Medulla oblongata (tissue), 1 donor: ENCODE measurements at regions not wholly inside any gene's neighbourhood (a gene's known extent, or its start where the extent isn't known, plus 50 kb on each side); places are given as distances from the start of the nearest gene placed in this dataset.

ENCODE experiments used
- DNase-seq: peaks from one replicate; pipeline ENCODE4 v3.0.0-alpha.2; 2015; ENCODE audit errors: extremely low spot score

DNA sequence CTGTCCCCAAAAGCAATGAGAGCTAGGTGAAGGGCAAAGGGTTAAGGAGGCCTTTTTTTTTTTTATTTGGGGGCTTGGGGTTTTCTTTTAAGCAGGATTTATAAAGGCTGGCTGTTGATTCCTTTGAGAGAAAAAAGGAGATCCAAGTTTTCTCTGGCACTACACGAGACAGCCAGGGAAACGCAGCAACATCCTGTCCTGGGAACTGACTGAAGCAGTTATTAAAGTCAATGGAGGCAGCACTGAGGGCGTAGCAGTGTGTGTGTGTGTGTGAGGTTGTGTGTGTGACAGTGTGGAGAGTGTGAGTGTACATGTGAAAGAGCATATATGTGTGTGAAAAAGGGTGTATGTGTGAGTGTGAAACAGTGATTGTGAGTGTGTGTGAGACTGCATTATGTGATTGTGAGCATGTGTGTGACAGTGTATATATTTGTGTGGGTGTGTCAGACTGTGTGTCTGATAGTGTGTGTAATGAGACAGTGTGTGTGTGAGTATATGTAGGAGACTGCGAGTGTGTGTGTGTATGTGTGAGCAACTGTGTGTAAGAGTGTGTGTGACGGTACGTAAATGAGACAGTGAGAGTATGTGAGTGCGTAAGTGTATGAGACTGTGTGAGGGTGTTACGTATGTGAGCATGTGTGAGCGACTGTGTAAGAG, 65.9 kb upstream of the TIAM1 start:
- peak; percentile 44 for DNase-seq

DNA sequence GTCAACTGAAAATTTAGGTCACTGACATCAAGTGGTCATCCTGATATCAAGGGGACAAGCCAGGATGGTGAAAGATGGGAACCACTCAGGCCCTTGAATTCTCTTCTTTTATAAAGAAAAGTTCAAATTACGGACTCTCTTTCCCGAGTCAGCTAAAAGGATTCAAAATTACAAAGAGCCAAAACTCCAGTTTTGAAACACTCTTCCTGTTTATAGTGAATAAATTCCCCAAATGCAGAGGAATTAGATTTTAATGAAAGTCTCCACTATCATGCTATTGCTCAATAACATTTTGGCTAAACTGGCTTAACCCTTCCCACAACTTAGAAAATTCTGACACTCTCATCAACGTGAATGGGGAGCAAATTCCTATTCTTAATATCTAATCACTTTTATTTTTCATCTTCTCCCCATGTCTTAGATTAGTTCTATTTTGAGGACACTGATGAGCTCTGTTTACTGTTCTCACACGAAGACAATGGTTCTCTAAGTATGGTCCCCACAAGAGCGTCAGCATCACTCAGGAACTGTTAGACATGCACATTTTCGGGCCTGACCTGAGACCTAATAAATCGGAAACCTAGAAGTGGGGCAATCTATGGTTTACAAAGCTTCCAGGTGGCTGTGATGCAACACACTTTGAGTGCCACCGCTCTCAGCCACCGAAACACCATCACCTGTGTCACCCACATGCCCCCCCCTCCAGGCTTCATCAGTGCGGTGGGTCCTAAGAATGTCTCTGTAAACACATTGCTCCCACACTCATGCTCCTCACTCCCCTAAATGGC, 64.4 kb upstream of the TIAM1 start:
- peak; percentile 53 for DNase-seq

GRCh38 chr21:31406510-31406909, 62.4 kb upstream of the TIAM1 start:
- DNase-seq = no peak

DNA sequence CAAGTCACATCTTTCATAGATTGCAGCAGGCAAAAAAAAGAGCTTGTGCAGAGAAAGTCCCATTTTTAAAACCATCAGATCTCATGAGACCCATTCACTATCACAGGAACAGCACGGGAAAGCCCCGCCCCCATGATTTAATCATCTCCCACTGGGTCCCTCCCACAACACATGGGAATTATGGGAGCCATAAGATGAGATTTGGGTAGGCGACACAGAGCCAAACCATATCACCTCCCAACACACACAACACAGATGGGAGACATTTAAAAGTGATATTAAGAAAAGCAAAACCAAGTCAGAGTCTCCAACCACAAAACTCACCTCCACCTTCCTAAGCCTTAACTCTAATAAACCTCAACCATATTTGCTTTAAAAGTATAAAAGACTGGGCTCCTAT, 61.5 kb upstream of the TIAM1 start:
- DNase-seq = no peak

DNA sequence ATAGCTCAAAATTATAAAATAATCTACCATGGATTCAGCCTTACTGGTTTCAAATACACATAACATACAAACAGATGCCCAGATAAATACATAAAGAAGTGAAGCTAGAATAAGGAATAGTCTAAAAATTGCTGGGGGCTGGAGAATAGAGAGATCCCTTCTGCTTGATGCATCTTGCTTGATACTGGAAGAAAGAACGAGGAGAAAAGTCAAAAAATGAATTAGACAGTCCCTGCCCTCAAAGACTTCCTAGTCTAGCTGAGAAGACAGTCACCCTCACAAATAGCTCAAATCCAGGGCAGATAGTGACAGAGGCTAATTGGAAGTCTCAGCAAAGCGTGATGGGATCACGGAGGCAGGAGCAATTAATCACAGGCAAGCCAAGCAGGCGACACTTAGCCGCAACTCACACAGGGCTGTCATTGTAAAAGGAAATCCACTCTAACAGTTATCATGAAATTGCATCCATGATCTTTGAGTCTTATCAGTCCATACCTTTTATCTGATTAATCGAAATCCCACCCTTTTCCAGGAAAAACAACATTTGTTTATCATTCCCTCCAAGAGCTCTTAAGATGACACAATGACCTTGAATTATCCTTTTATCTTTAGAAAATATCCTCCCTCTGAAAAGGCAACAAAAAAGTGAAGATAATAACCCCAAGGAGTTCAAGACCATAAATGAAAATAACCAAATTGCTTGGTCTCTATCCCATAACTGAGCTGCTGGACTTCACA, 59.7 kb upstream of the TIAM1 start:
- DNase-seq = peak; percentile 33

DNA sequence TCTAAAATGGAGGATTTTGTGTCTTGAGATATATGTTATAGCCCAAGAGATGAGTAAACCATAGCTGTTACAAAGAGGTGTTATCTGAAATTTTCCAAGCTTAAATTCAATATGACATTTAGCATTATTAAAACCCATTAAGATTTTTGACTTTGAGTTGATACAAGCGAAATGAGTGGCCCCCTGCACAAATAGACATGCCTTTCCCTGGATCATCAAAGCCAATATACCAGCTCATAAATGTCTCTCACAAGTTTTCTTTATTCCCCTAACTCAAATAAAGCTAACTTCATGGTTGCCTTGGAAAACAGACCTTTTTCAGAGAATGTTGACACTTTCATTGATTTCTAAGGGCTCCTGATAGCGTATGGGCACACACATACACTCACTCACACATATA, 55.5 kb upstream of the TIAM1 start:
- DNase-seq = no peak

DNA sequence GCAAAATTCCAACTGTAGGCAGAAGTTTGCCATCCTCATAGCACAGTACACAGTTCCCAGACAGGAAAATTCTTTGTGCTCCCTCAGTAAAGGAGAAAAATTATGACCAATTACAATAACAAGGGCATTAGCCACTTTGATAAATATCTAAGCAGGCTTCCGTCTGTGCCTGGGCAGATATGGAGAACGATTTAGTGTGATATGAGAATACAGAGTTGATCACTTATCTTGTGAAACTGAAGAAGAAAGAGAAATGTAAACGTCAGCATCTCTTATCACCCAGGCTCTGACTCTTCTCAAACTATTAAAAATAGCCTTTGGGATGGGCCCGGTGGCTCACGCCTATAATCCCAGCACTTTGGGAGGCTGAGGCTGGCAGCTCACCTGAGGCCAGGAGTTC, 54.5 kb upstream of the TIAM1 start:
- no peak for DNase-seq

DNA sequence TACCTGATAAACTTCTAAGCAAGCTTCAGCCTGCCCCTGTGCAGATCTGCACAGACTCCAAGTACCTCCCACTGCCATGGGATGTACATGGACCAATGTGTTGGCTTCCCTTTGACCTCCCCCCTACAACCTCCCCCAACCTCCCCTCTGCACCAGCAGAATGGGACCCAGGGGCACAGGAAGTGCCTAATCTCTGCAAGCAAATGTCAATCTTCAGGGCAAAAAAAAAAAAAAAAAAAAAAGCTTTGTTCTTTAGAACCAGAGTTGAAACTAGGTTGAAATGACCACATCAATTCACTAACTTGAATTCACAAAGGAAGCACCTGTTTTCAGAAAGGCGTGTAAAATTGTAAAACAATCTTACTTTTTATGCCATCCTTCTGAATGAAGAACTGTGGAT, 53.9 kb upstream of the TIAM1 start:
- no peak for DNase-seq

DNA sequence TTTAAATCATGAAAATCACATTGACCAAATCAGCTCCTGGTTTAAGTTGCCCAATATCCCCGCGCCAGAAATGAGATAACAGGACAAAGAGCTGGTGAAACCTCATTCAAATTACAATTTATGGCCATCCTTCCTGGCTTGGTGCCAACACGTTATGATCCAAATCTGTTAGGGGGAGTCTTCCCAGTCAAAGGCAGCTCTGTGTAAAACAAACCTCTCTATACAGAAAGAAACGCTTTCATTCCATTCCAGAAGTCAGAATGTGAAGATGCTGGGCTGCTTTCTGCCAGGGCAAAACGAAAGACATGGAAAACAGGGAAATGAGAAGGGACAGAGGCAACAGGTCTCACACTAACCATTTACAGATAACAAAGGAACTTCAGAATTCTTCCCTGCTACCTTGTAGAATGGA, 53.5 kb upstream of the TIAM1 start:
- DNase-seq = peak; percentile 77

DNA sequence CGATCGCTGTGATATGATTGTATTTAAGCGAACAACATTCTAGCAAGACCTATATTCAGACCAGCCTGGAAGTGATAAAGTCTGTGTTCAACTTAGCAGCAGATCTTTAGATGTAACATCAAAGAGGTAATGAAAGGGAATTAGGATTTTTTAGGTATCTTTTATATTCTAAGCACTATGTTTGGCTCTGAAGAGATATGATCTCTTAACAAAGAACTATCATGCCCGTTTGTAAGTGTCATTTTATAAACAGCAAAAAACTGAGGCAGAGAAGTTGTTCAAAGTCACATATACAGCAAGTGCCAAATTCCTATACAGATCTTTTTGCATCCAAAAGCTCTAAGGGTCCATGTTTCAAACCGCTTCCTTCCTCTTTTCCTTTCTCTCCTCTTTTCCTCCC, 53.0 kb upstream of the TIAM1 start:
- peak; percentile 37 for DNase-seq

DNA sequence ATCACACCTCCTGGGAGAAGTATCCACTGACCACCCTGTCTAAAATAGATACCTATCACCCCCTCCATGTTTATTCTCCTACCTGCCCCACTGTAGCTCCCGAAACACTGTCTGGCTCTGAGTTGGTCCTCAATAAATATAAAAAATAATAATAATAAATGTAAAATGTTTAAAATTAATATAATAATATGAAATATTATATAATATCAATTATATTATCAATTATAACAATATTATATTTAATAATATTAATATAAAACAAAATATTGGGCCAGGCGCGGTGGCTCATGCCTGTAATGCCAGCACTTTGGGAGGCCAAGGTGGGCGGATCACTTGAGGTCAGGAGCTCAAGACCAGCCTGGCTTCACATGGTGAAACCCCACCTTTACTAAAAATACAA, 52.3 kb upstream of the TIAM1 start:
- no peak for DNase-seq

DNA sequence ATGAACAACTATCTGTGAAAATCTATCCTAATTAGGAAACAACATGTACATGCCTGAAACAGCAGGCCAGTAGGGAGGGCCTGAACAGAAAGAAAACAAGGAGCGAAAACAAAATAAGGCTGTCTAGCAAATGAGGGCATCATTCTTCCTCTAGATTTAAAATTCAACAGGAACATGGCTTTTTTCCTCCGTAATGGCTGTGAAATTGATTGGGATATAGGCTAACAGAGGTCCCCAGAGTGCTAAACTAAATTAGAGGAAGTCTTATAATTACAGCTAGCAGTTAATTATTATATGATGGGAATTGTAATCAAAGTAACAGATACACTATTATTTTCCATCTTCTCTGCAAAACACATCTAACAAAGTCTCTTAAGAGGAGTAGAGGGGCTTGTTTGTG, 51.7 kb upstream of the TIAM1 start:
- DNase-seq = no peak

GRCh38 chr21:31395268-31395667, 51.2 kb upstream of the TIAM1 start:
- peak; percentile 58 for DNase-seq

GRCh38 chr21:31394309-31394708, 50.2 kb upstream of the TIAM1 start:
- no peak for DNase-seq
